Endothelial cell of umbilical vein (primary cell): ENCODE measurements at regions not wholly inside any gene's neighbourhood (a gene's known extent, or its start where the extent isn't known, plus 50 kb on each side); places are given as distances from the start of the nearest gene placed in this dataset.

Source experiments
- BruUV-seq: library from RNA; stranded (reverse); fragments of 400-500 nt; replicated peaks from 2 replicates; lab custom pipeline; 2021; lab: Mats Ljungman, UMichigan
- CTCF ChIA-PET: fragments of 300-600, 350-600 bp; sonication (Branson Sonifier 250); formaldehyde crosslinking; loops from one replicate; lab custom pipeline; 2021; ENCODE audit warnings: antibody characterized with exemption, inconsistent platforms; lab: Charles Lee
- POLR2A ChIA-PET: fragments of 300-600, 350-600 bp; sonication (Branson Sonifier 250); formaldehyde crosslinking; loops from one replicate; lab custom pipeline; 2021; ENCODE audit warnings: antibody characterized with exemption, inconsistent platforms; lab: Charles Lee
- DNase-seq: peaks from one replicate; pipeline ENCODE4 v3.0.0-alpha.2; 2011; ENCODE audit warnings: low read depth, low spot score
- FAIRE-seq: peaks from 2 replicates; lab custom pipeline; 2011; peaks lifted over from hg19 to GRCh38; lab: Jason Lieb, UNC
- H2AFZ ChIP-seq: 2 replicates; pipeline ENCODE4 v1.6.0; 2012; ENCODE audit warnings: low read depth, low read length, control low read depth, inconsistent platforms
- H3K27ac ChIP-seq: 2 replicates; pipeline ENCODE4 v1.5.1; 2011; ENCODE audit warnings: low read depth, mild to moderate bottlenecking, control low read depth, low read length, moderate library complexity; ENCODE audit not compliant: insufficient read depth
- H3K27me3 ChIP-seq, 2 experiments: 2 replicates each; pipeline versions ENCODE4 v1.6.0 to v1.6.1; 2011; ENCODE audit warnings: low read length in 2 of 2, mixed read lengths in 1 of 2; ENCODE audit not compliant: control insufficient read depth in 2 of 2, insufficient read depth in 2 of 2
- H3K36me3 ChIP-seq, 2 experiments: 2 replicates in 1 of 2; 3 replicates in 1 of 2; pipeline ENCODE4 v1.5.1; 2011; ENCODE audit warnings: low read length in 2 of 2, mild to moderate bottlenecking in 1 of 2, moderate library complexity in 1 of 2; ENCODE audit not compliant: control insufficient read depth in 2 of 2, insufficient read depth in 2 of 2; ENCODE audit errors: extremely low read depth in 1 of 2
- H3K4me1 ChIP-seq: 3 replicates; pipeline ENCODE4 v1.5.1; 2011; ENCODE audit warnings: mild to moderate bottlenecking, low read length; ENCODE audit not compliant: control insufficient read depth, insufficient read depth; ENCODE audit errors: extremely low read depth
- H3K4me2 ChIP-seq: 2 replicates; pipeline ENCODE4 v1.6.1; 2011; ENCODE audit warnings: low read length, control low read depth, mixed read lengths; ENCODE audit not compliant: insufficient read depth
- H3K4me3 ChIP-seq, 3 experiments: fragments of 200-600 bp in 1 of 3; sonication (generic), shearing (Covaris generic) in 1 of 3; replicated peaks in 1 of 3; 2 replicates each; pipeline ENCODE4 v1.5.1; 2011 to 2016; ENCODE audit warnings: control low read depth in 3 of 3, low read length in 3 of 3, mild to moderate bottlenecking in 2 of 3, inconsistent platforms in 1 of 3, low read depth in 1 of 3, moderate library complexity in 1 of 3; ENCODE audit not compliant: insufficient read depth in 1 of 3
- H3K79me2 ChIP-seq: 2 replicates; pipeline ENCODE4 v1.6.0; 2012; ENCODE audit warnings: low read length, inconsistent platforms; ENCODE audit not compliant: control insufficient read depth, insufficient read depth
- H3K9ac ChIP-seq: replicated peaks from 2 replicates; pipeline ENCODE3; 2011; ENCODE audit warnings: low read length, control low read depth; ENCODE audit not compliant: insufficient read depth; ENCODE audit errors: extremely low read depth
- H3K9me1 ChIP-seq: replicated peaks from 3 replicates; pipeline ENCODE4 v1.6.0; 2011; ENCODE audit warnings: mild to moderate bottlenecking, low read length; ENCODE audit not compliant: control insufficient read depth, insufficient read depth; ENCODE audit errors: extremely low read depth
- H3K9me3 ChIP-seq: replicated peaks from 2 replicates; pipeline ENCODE4 v1.5.1; 2012; ENCODE audit warnings: low read length, inconsistent platforms; ENCODE audit not compliant: control insufficient read depth, insufficient read depth
- H4K20me1 ChIP-seq: replicated peaks from 2 replicates; pipeline ENCODE3; 2011; ENCODE audit warnings: mild to moderate bottlenecking, low read length; ENCODE audit not compliant: control insufficient read depth, insufficient read depth; ENCODE audit errors: extremely low read depth
- EZH2 ChIP-seq: IDR thresholded peaks from 2 replicates; pipeline ENCODE4 v1.6.1; 2012; ENCODE audit warnings: borderline replicate concordance, low read depth, mild to moderate bottlenecking, moderate library complexity, low read length, inconsistent platforms; ENCODE audit not compliant: severe bottlenecking
- FOS ChIP-seq: IDR thresholded peaks from 2 replicates; pipeline ENCODE4 v1.6.1; 2011; ENCODE audit warnings: mild to moderate bottlenecking, low read length, moderate library complexity, borderline replicate concordance; ENCODE audit not compliant: insufficient read depth
- GATA2 ChIP-seq: IDR thresholded peaks from 2 replicates; pipeline ENCODE4 v1.7.0; 2011; ENCODE audit warnings: low read depth, mild to moderate bottlenecking, moderate library complexity, mixed read lengths, low read length; ENCODE audit not compliant: insufficient read length, insufficient read depth
- JUN ChIP-seq: IDR thresholded peaks from 2 replicates; pipeline ENCODE4 v1.6.1; 2011; ENCODE audit warnings: borderline replicate concordance, low read depth; ENCODE audit not compliant: insufficient read length, insufficient read depth
- MYC ChIP-seq: IDR thresholded peaks from one replicate; pipeline ENCODE4 v1.6.1; 2011; ENCODE audit warnings: mild to moderate bottlenecking, low read depth, low read length
- POLR2A ChIP-seq: IDR thresholded peaks from 2 replicates; pipeline ENCODE4 v1.6.1; 2012; ENCODE audit warnings: low read depth, mild to moderate bottlenecking, control low read depth, low read length
- dilution Hi-C: fragments of 300-500 bp; cut with MboI; formaldehyde crosslinking; loops from one replicate; pipeline ENCODE4 v1.15.0; 2019; ENCODE audit warnings: low sequenced_read_pairs; ENCODE audit not compliant: extremely low pct_ligation_motif_present
- intact Hi-C: fragments of 100-400 bp; cut with micrococcal nuclease; formaldehyde crosslinking; loops from one replicate; pipeline ENCODE4 v1.10.0; 2022
- TF ChIP-seq, protein P1 (sequence below): IDR thresholded peaks from 2 replicates; pipeline ENCODE4 v1.6.1; 2011; ENCODE audit not compliant: insufficient read depth, insufficient read length
- TF ChIP-seq, protein P2 (sequence below), 2 donors: IDR thresholded peaks; 1 replicate in 1 of 2; 2 replicates in 1 of 2; pipeline ENCODE4 v1.5.1; 2011; ENCODE audit warnings: low read length in 2 of 2, mild to moderate bottlenecking in 2 of 2, moderate library complexity in 2 of 2, control low read depth in 1 of 2, inconsistent platforms in 1 of 2, low read depth in 1 of 2; ENCODE audit not compliant: insufficient read depth in 1 of 2; ENCODE audit errors: extremely low read depth in 1 of 2

- dilution Hi-C loops (no loop called here), intact Hi-C loops (no loop called here)
- Histone ChIP-seq H4K20me1 (no peaks in the 10 kb centered on the region), H3K79me2 (no peaks in the 10 kb centered on the region), H3K9ac (no peak overlapping the region), H3K27me3 (no peaks in the 10 kb centered on the region), H3K36me3 (no peaks in the 10 kb centered on the region), H3K9me3 (no peaks in the 10 kb centered on the region), H3K4me2 (peak overlapping the region; percentile 39), H3K9me1 (no peaks in the 10 kb centered on the region), H2AFZ (no peak overlapping the region), H3K4me3 (no peak overlapping the region), H3K4me1 (peaks cover 20% of the 10 kb centered on the region), H3K27ac (no peak overlapping the region)
- DNase-seq (no peak), FAIRE-seq (no peak)
- ChIA-PET POLR2A (no interaction called here), CTCF (interaction anchor here (1.2 kb wide), 1 partner anchor 426 kb away, joined by 5 read pairs; no protein-coding TSS in a partner anchor)
- TF ChIP-seq GATA2 (no peak), POLR2A (no peak), EZH2 (no peak), FOS (no peak)
- TF ChIP-seq, protein P1, sequence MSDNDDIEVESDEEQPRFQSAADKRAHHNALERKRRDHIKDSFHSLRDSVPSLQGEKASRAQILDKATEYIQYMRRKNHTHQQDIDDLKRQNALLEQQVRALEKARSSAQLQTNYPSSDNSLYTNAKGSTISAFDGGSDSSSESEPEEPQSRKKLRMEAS = no peak
- no TSS peak for BruUV-seq
These were observed 99.7 kb downstream of the ATXN3L start for GRCh38 chrX:13219991-13220764.

GRCh38 chrX:13218758-13219157 is 101.1 kb downstream of the ATXN3L start:
- no peak for TF ChIP-seq EZH2
- TF ChIP-seq JUN = no peak
- no peak for TF ChIP-seq FOS
- TF ChIP-seq, protein P2, sequence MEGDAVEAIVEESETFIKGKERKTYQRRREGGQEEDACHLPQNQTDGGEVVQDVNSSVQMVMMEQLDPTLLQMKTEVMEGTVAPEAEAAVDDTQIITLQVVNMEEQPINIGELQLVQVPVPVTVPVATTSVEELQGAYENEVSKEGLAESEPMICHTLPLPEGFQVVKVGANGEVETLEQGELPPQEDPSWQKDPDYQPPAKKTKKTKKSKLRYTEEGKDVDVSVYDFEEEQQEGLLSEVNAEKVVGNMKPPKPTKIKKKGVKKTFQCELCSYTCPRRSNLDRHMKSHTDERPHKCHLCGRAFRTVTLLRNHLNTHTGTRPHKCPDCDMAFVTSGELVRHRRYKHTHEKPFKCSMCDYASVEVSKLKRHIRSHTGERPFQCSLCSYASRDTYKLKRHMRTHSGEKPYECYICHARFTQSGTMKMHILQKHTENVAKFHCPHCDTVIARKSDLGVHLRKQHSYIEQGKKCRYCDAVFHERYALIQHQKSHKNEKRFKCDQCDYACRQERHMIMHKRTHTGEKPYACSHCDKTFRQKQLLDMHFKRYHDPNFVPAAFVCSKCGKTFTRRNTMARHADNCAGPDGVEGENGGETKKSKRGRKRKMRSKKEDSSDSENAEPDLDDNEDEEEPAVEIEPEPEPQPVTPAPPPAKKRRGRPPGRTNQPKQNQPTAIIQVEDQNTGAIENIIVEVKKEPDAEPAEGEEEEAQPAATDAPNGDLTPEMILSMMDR (IDR thresholded peaks at IDR 0.05; ENCODE audit: extremely low read depth in 1 of 2, insufficient read depth in 1 of 2, low read depth in 1 of 2, low read length in 2 of 2) = no peak
- no peak for TF ChIP-seq MYC
- TF ChIP-seq POLR2A = no peak
- DNase-seq (no peak), FAIRE-seq (no peak)
- CTCF ChIA-PET = no interaction called here
- dilution Hi-C loops (no loop called here), intact Hi-C loops (no loop called here)
- H3K79me2 ChIP-seq = no peaks in the 10 kb centered on the region
- H3K4me3 ChIP-seq = no peak overlapping the region
- H3K4me2 ChIP-seq = no peak overlapping the region
- H3K27ac ChIP-seq = no peak overlapping the region
- no peaks in the 10 kb centered on the region for H3K9me3 ChIP-seq
- H3K9me1 ChIP-seq = no peaks in the 10 kb centered on the region
- H2AFZ ChIP-seq = no peak overlapping the region
- H3K9ac ChIP-seq = no peak overlapping the region
- no TSS peak for BruUV-seq
- H4K20me1 ChIP-seq = no peaks in the 10 kb centered on the region
- peaks cover 11% of the 10 kb centered on the region for H3K4me1 ChIP-seq
- H3K36me3 ChIP-seq = no peaks in the 10 kb centered on the region
- H3K27me3 ChIP-seq = no peaks in the 10 kb centered on the region
- POLR2A ChIA-PET = no interaction called here
